Fibroblast of skin of scalp (primary cell): ENCODE measurements at regions not wholly inside any gene's neighbourhood (a gene's known extent, or its start where the extent isn't known, plus 50 kb on each side); places are given as distances from the start of the nearest gene placed in this dataset.

ENCODE experiments used
- DNase-seq: peaks from one replicate; pipeline ENCODE4 v3.0.0-alpha.2; 2013

- no peak for DNase-seq
Observed at GRCh38 chr14:94717808-94718207, 52.1 kb downstream of the GSC start.

DNA sequence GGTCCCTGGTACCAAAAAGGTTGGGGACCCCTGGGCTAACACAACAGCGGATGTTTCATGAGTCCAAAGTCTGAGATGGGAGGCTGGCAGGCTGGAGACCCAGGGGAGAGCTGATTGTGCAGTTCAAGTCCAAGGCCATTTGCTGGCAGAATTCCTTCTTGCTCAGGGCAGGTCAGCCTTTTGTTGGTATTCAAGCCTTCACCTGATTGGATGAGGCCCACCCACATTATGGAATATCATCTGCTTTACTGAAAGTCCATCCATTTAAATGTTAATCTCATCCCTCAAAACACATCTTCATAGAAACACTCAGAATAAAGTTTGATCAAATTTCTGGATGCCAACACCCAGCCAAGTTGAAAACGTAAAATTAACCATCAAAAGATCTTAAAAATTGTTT, 52.9 kb downstream of the GSC start:
- no peak for DNase-seq

DNA sequence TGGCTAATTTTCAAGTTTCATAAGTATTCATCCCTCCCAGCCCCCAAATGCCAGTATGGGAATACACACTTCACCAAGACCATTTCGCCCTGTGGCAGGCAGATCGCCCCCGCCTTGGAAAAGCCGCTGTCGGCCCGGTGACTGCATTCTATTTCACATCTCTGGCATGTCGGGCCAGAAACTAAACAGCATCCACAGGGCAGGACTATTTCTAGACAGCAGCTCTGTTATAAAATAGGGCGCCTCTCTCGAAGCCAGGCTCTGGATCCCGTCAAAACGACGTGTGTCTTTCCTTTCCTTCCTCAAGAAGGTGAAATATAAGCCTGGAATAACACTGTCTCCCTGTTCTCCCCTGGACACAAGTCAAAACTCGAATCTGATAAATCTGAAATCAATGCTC, 56.8 kb downstream of the GSC start:
- DNase-seq, result no peak

DNA sequence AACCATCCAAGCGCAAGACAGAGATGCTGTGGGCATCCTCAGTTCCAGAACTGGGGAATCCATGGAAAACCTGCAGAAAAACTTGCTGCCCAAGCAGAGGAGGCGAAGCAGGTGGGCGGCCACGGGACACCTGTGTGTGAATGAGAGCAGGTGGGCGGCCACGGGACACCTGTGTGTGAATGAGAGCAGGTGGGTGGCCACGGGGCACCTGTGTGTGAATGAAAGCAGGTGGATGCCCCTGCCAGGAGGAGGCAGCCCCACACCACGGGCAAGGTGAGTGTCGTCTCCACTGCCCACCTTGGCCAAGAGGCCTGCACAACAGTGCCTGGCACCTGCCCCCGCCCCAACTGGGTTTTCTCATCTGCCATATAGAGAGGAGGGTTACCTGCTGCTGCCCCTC, 59.2 kb downstream of the GSC start:
- DNase-seq, result no peak

DNA sequence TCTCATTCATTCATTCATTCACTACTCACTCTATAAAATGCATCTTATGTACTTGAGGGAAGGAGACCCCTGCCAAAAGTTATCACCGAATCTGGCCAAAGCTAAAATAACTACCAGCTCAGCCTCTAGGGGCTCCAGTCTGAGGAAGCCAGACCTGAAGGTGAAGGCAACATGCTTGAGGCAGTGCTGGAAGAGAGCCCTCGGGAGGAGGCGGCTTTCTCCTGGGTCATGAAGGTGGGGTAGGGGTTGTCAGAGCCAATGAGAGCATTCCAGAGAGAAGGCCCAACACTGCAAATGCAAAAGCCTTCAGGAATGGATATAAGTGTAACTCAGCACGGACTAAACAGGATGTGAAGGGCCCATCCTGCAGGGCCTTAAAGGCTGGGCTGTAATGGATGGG, 62.4 kb downstream of the GSC start:
- DNase-seq, result no peak

DNA sequence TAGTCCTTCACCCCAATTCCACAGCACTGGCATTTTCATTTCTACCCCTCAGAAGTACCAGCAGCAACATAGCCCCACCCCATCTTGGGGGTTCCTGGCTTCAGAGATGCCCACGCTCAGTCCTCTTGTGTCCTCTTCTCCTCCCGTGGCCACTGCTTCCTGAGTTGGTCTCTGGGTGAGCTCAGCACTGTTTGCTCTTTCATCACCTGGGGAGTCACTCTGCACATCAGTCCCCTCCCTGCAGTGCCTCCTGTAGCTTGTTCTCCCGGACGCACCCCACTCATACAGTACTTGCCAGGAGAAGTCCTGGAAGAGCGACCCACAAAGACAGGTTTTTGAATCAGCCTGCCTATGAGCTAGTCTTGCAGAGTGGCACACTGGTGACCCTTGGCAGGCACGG, 63.8 kb downstream of the GSC start:
- no peak for DNase-seq

DNA sequence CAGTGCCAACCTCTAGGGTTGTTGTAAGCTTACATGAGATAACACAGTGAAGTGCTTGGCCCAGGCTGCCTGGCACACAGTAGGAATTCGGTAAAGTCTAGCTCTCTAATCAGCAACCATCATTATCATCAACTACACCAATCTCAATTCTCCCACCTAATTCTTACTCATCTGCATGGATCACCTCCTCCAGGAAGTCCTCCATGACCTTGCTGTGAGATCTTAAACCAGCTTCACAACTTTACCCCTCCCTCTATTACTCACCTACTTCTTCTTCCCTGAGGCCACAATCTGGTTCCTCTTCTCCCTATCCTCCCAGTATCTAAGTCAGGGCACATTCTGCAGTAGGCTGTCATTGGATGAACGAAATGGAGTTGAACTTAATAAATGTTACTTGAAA, 67.3 kb downstream of the GSC start:
- no peak for DNase-seq

DNA sequence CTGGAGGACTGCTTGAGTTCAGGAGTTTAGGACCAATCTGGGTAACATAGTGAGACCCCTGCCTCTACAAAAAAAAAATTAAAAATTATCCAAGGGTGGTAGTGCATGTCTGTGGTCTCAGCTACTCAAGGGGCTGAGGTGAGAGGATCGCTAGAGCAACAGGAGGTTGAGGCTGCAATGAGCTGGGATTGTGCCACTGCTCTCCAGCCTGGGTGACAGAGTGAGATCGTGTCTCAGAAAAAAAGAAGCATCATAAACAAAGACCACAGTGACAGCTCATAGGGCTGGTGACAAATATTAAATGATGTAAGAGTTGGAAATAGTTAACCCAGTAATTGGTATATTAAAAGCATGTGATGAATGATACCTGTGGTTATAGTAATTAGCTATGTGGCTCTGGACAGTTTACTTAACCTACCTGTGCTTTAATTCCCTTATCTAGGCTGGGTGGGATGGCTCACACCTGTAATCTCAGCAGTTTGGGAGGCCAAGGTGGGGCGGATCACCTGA, 68.0 kb downstream of the GSC start:
- DNase-seq, result no peak

- DNase-seq, result no peak
Observed at GRCh38 chr14:94700336-94700735, 69.6 kb downstream of the GSC start.

DNA sequence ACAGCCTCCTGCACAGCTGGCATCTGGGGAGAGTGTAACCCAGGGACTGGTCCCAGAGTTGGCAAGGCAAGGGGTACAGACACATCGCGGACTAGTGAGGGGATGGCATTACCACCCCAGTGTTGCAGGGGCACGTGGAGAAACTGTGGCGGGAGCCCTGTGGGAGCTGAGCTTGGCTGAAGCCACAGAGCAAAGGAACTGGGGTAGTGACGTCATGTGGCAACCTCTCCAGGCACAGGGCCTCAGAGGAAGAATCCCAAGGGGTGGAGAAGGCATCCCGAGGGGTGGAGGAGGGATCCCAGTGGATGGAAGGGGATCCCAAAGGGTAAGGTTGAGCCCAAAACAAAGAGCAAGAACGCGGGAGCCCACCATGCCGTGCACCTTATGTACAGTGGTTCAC, 70.1 kb downstream of the GSC start:
- no peak for DNase-seq

DNA sequence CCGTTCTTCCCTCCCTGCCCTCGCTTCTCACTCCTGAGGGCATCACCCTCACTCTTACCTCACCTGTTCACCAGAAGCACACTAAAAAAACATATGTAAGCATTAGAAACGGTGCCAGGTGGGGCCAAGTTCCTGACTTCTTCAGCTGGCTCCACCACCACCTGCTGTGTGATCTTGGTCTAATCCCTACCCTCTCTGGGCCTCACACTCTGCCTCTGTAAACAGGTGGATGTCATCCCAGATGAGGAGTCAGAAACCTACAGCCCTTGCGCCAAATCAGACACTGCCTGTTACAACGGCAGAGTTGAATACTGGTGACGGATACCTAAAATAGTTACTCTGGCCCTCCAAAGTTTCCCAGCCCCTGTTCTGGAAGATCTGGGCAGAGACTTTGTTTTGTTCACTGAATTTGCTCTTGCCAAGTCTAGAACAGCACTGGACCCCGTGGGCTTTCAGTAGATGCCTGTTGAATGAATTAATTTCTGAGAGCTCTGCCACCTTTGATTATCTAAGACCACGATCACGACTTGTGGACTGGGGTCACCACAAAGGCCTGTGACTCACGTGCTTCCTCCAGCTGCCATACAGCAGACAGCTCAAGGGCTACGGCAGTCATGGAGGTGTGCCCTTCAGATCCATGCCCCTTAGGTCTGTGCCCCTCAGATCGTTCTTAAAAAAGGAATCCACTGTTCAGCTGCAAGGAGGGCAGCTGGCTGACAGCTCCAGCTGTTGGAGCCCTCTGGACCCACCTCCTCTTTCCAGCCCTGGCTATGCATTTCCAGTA, 71.9 kb downstream of the GSC start:
- no peak for DNase-seq

DNA sequence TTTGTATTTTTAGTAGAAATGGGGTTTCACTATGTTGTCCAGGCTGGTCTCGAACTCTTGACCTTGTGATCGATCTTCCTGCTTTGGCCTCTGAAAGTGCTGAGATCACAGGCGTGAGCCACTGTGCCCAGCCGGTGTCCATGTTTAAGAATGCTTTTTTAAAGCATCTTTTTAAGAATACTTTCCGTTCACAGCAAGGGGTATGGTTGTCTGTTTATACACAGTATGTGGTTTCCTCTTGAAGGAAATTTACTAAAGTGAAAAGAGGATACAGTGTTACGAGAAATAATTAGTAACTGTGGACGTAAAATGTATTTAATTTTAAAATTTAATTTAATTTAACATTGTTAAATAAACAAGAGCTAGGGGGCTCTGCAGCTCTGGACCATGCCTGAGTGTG, 73.4 kb downstream of the GSC start:
- no peak for DNase-seq

- no peak for DNase-seq
Observed at GRCh38 chr14:94695231-94695630, 74.7 kb downstream of the GSC start.

DNA sequence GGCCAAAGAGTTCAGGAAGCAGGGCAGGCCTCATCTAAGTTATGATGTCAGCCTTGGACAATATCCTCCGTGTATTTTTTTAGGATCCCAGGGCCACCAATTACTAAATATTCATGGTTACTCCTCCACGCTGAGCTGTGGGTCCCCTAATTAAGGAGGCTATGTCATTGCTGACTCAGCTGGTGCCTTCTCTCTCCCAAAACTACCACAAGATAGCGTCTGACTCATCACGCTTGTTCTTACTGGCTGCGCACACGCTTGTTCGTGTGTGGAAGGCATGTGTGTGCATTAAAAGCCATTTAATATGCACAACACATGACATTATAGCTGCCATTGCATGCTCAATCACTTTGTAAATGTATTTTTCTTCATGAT, 78.3 kb downstream of the GSC start:
- DNase-seq, result peak; percentile 66

DNA sequence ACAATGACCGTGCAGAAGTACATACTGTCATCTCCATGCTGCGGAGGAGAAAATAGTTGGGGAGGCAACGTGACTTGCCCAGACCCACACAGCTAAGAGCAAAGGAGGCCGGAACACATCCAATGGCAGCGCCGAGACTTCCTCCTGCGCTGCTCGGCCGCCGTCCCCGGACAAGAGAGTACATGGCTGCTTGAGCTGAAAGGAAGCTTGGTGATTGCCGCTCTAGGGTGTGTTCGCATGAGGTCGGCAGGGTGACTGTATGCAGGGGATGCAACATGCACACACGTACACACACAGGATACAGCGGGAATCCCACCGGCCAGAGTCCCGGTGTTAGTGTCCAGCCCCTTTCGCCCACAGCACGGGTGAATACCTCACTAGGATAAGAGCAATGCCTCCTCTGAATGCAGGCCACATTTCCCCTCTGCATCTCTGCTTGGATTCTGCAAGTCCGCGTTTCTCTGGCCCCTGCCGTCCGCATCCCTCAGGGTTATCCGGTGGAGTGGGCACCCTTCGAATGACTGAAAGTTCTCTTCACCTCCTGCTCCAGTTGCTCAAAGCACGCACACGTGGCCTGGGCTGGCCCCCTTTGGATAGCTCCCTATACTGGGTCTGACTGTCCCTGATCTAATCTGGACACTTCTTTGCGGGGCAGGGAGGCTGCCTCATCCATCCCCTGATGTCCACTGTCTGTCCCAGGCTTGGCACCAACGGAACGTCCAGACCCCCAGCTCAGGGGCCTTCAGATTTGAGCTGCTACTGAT, 78.8 kb downstream of the GSC start:
- no peak for DNase-seq

DNA sequence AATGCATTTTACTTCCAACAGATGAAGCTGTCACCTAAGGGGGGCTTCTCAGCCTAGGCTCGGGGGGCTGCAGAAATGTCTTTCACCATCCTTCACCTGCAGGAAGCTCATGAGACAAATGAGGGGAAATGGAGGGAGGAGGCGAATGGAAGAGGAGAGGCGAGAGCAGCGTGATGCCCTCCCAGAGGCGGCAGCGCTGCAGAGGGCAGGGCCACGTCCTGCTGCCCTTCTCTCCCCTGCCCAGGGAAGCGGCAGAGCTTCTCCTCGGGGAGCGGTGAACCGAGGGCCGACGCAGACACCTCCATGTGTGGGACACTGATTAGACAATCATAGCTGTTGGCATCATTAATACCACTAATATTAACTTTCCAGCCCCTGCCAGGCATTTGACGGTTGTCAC, 78.3 kb downstream of the SERPINA3 start:
- DNase-seq, result no peak

DNA sequence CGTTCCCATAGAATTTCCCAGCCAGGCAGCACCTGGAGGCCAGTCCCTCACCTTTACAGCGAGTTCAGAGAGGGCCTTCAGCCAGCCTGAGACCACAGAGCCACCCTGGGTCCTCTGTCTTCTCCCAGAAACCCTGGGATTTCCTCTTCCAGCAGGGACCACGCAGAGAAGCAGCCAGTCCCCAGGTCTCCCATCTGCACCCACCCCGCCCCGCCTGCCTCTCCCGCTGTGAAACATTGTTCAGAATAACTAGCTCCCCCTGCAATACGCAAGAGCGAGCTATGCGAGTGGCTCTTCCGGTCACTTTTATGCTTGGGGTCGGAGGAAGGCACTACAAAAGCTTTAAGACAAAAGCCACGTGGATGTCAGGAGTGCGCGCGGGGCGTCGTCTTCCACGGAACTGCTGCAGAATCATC, 77.8 kb downstream of the SERPINA3 start:
- no peak for DNase-seq

GRCh38 chr14:94689218-94689984, 77.2 kb downstream of the SERPINA3 start:
- peak; percentile 60 for DNase-seq

DNA sequence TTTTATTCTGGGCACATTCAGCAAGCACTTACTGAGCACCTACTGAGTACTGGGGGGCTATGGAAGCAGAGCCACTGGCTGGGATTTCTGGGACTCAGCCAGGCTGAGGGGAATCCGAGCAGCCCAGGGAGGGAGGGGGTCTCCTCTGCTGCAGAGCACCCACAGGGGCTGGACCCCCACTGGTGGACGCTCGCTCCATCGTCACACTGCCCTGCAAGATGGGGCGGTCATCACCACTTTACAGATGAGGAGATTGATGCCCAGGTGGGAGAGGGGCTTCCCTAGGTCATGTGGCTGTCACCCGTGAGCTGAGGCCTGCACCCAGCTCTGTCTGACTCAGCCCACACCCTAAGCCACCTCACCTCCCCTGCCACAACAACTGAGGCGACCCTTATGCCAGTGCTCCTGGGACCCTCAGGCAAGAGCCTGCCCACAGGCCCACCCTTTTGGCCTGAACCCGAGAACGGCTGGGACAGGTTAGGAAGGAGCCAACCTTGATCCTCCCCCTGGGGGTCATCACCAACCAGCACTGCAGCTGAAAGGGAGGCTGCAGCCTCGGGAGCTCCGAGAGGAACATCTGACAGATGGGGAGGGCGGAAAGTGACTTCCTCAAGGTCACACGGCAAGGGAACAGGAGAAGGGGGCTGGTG, 74.4 kb downstream of the SERPINA3 start:
- DNase-seq, result no peak

- no peak for DNase-seq
Observed at GRCh38 chr14:94685681-94686485, 73.7 kb downstream of the SERPINA3 start.

- no peak for DNase-seq
Observed at GRCh38 chr14:94685166-94685581, 73.0 kb downstream of the SERPINA3 start.

DNA sequence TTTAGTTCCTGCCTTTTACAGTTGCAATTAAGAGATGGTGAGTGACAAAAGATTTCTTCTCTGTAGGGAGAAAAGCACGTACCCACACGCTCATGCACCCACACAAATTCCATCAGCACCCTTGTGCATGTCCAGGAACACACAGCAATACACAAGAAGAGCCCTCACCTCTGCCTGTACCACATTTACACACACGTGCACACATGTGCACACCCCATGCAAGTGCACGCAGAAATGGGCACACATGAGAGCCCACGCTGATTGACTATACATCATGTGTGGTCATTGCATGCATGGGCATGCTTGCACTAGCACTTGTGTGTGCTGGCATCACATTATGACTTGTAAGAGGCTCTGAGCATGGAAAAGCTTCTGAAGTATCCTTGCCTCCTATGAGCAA, 70.5 kb downstream of the SERPINA3 start:
- DNase-seq, result no peak
